Activated CD4-positive, CD25-positive, alpha-beta regulatory T cell treated with anti-CD3 and anti-CD28 coated beads, Interleukin-2, amount 50 U/mL, for 72 hours (primary cell): ENCODE measurements at regions not wholly inside any gene's neighbourhood (a gene's known extent, or its start where the extent isn't known, plus 50 kb on each side); places are given as distances from the start of the nearest gene placed in this dataset.
"Not testable (repeated sequence)": the region's sequence is repeated elsewhere in the genome, so short reads cannot be mapped to it uniquely, and the experiment has no call there.

Experiments used
- DNase-seq: peaks from one replicate; pipeline ENCODE4 v3.0.0; 2021

- no peak for DNase-seq
Measured at GRCh38 chr6:144662812-144663365, 377.8 kb downstream of the UTRN start.

- DNase-seq, result no peak
Measured at GRCh38 chr6:144664281-144664680, 379.1 kb downstream of the UTRN start.

GRCh38 chr6:144664947-144665346, 379.8 kb downstream of the UTRN start:
- no peak for DNase-seq

GRCh38 chr6:144665932-144666450, 380.9 kb downstream of the UTRN start:
- DNase-seq, result no peak

GRCh38 chr6:144666781-144667180, 381.6 kb downstream of the UTRN start:
- DNase-seq, result no peak

GRCh38 chr6:144667532-144668503, 382.7 kb downstream of the UTRN start:
- DNase-seq, result no peak

- DNase-seq, result not testable (repeated sequence)
Measured at GRCh38 chr6:144670259-144670658, 385.1 kb downstream of the UTRN start.

- DNase-seq, result no peak
Measured at GRCh38 chr6:144673807-144674206, 388.7 kb downstream of the UTRN start.

- no peak for DNase-seq
Measured at GRCh38 chr6:144675231-144675861, 390.2 kb downstream of the UTRN start.

GRCh38 chr6:144676310-144676709, 391.2 kb downstream of the UTRN start:
- DNase-seq, result not testable (repeated sequence)

GRCh38 chr6:144677263-144677662, 392.1 kb downstream of the UTRN start:
- not testable (repeated sequence) for DNase-seq

- DNase-seq, result no peak
Measured at GRCh38 chr6:144678844-144679243, 393.7 kb downstream of the UTRN start.

GRCh38 chr6:144681334-144681733, 396.2 kb downstream of the UTRN start:
- no peak for DNase-seq

- DNase-seq, result no peak
Measured at GRCh38 chr6:144683216-144684070, 398.3 kb downstream of the UTRN start.

- no peak for DNase-seq
Measured at GRCh38 chr6:144688713-144689112, 403.6 kb downstream of the UTRN start.

- DNase-seq, result no peak
Measured at GRCh38 chr6:144689503-144690040, 404.4 kb downstream of the UTRN start.

- no peak for DNase-seq
Measured at GRCh38 chr6:144690133-144690532, 405.0 kb downstream of the UTRN start.

GRCh38 chr6:144690666-144691065, 405.5 kb downstream of the UTRN start:
- DNase-seq, result no peak

- DNase-seq, result not testable (repeated sequence)
Measured at GRCh38 chr6:144692050-144692449, 406.9 kb downstream of the UTRN start.

GRCh38 chr6:144695858-144696533, 410.9 kb downstream of the UTRN start:
- no peak for DNase-seq

GRCh38 chr6:144696610-144697368, 411.7 kb downstream of the UTRN start:
- DNase-seq, result no peak
